ENCODE measurements at regions not wholly inside any gene's neighbourhood (a gene's known extent, or its start where the extent isn't known, plus 50 kb on each side); places are given as distances from the start of the nearest gene placed in this dataset.

DNA sequence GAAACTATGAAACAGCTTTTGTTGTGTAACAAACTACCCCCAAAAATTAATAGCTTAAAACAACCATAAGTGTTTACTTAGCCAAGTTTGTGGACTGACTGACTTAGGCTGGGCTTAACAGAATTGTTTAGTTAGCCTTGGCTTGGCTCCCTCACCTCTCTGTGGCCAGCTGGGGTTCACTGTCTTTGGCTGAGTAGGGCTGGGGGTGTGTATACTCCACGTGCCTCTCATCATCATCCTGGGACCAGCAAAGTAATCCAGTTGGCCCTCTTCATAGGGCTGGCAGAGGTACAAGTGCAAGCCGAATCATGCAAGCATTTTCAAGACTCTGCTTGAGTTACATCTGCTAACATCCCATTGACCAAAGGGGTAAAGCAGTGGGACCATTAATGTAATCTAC lies 252.3 kb downstream of the BRINP2 start:
- TF ChIP-seq GABPA (IDR thresholded peaks at IDR 0.05 in 1 of 2, conservative IDR thresholded peaks at IDR 0.05 in 1 of 2) (no peak), SP1 (IDR thresholded peaks at IDR 0.05) (no peak), RXRA (IDR thresholded peaks at IDR 0.05) (no peak), RAD21 (IDR thresholded peaks at IDR 0.05) (no peak), EGR1 (IDR thresholded peaks at IDR 0.05; ENCODE audit: low read depth in 2 of 2) (no peak), YY1 (IDR thresholded peaks at IDR 0.05) (no peak)
- TF ChIP-seq, protein P1, sequence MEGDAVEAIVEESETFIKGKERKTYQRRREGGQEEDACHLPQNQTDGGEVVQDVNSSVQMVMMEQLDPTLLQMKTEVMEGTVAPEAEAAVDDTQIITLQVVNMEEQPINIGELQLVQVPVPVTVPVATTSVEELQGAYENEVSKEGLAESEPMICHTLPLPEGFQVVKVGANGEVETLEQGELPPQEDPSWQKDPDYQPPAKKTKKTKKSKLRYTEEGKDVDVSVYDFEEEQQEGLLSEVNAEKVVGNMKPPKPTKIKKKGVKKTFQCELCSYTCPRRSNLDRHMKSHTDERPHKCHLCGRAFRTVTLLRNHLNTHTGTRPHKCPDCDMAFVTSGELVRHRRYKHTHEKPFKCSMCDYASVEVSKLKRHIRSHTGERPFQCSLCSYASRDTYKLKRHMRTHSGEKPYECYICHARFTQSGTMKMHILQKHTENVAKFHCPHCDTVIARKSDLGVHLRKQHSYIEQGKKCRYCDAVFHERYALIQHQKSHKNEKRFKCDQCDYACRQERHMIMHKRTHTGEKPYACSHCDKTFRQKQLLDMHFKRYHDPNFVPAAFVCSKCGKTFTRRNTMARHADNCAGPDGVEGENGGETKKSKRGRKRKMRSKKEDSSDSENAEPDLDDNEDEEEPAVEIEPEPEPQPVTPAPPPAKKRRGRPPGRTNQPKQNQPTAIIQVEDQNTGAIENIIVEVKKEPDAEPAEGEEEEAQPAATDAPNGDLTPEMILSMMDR (IDR thresholded peaks at IDR 0.05; ENCODE audit: low read depth, low read length, missing input control) = no peak
- TF ChIP-seq, protein P2, sequence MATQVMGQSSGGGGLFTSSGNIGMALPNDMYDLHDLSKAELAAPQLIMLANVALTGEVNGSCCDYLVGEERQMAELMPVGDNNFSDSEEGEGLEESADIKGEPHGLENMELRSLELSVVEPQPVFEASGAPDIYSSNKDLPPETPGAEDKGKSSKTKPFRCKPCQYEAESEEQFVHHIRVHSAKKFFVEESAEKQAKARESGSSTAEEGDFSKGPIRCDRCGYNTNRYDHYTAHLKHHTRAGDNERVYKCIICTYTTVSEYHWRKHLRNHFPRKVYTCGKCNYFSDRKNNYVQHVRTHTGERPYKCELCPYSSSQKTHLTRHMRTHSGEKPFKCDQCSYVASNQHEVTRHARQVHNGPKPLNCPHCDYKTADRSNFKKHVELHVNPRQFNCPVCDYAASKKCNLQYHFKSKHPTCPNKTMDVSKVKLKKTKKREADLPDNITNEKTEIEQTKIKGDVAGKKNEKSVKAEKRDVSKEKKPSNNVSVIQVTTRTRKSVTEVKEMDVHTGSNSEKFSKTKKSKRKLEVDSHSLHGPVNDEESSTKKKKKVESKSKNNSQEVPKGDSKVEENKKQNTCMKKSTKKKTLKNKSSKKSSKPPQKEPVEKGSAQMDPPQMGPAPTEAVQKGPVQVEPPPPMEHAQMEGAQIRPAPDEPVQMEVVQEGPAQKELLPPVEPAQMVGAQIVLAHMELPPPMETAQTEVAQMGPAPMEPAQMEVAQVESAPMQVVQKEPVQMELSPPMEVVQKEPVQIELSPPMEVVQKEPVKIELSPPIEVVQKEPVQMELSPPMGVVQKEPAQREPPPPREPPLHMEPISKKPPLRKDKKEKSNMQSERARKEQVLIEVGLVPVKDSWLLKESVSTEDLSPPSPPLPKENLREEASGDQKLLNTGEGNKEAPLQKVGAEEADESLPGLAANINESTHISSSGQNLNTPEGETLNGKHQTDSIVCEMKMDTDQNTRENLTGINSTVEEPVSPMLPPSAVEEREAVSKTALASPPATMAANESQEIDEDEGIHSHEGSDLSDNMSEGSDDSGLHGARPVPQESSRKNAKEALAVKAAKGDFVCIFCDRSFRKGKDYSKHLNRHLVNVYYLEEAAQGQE (IDR thresholded peaks at IDR 0.05) = no peak
- TF ChIP-seq, protein P3, sequence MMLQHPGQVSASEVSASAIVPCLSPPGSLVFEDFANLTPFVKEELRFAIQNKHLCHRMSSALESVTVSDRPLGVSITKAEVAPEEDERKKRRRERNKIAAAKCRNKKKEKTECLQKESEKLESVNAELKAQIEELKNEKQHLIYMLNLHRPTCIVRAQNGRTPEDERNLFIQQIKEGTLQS (IDR thresholded peaks at IDR 0.05) = no peak
